Mesodermal cell (in vitro differentiated cells): ENCODE measurements at regions not wholly inside any gene's neighbourhood (a gene's known extent, or its start where the extent isn't known, plus 50 kb on each side); places are given as distances from the start of the nearest gene placed in this dataset.
"Not testable (repeated sequence)": the region's sequence is repeated elsewhere in the genome, so short reads cannot be mapped to it uniquely, and the experiment has no call there.

Experiments used
- H3K27ac ChIP-seq: 2 replicates; pipeline ENCODE4 v1.7.0; 2013; ENCODE audit warnings: mild to moderate bottlenecking, low read depth, low read length, moderate library complexity; ENCODE audit not compliant: severe bottlenecking
- H3K36me3 ChIP-seq: 2 replicates; pipeline ENCODE4 v1.7.1; 2013; ENCODE audit warnings: mild to moderate bottlenecking, low read length, moderate library complexity; ENCODE audit not compliant: control insufficient read depth, insufficient read depth
- H3K4me1 ChIP-seq: one replicate; pipeline ENCODE4 v1.7.1; 2013; ENCODE audit warnings: mild to moderate bottlenecking, low read length; ENCODE audit not compliant: insufficient read depth, control insufficient read depth, poor library complexity, severe bottlenecking
- H3K4me3 ChIP-seq: 2 replicates; pipeline ENCODE4 v1.7.0; 2013; ENCODE audit warnings: low read length, control low read depth, mild to moderate bottlenecking; ENCODE audit not compliant: insufficient read depth, poor library complexity, severe bottlenecking; ENCODE audit errors: extremely low read depth
- H3K9me3 ChIP-seq: 2 replicates; pipeline ENCODE4 v1.7.1; 2013; ENCODE audit warnings: mild to moderate bottlenecking, low read length, moderate library complexity; ENCODE audit not compliant: control insufficient read depth
- WGBS, 2 experiments: methylation state at CpG; one replicate each; pipeline ENCODE4 v1.1.5; 2013; ENCODE audit warnings: missing lambda C conversion rate in 2 of 2; ENCODE audit not compliant: insufficient coverage in 2 of 2; 5-methylcytosine and 5-hydroxymethylcytosine counted together

- Histone ChIP-seq H3K27ac (no peak overlapping the region), H3K4me1 (no peaks in the 10 kb centered on the region), H3K9me3 (no peaks in the 10 kb centered on the region), H3K36me3 (no peaks in the 10 kb centered on the region), H3K4me3 (no peak overlapping the region)
Measured at GRCh38 chr2:77578354-77578753, 56.2 kb upstream of the LRRTM4 start.

DNA sequence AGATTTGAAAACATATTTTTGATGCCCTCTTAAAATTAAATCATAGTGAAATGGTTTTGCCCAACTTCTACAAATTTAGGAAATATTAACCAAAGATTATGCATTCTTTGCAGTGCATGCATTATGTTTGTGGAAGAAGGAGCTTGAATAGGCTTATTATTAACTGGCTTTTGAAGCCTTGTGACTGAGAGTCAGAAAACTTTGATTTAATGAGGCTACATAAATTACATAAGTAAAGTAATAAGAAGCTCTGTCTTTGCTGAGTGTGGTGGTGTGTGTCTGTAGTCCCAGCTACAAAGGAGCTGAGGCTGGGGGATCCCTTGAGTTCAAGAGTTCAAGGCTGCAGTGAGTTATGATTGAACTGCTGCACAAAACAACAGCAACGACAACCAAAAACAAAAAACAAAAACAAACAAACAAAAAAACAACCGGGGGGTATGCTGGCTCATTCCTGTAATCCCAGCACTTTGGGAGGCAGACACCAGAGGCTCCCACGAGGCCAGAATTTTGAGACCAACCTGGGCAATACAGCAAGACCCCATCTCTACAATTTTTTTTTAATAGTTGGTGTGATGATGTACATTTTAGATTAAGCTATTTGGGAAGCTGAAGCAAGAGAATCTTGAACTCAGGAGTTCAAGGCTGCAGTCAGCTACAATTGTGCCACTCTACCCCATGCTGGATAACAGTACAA lies 57.0 kb upstream of the LRRTM4 start:
- Histone ChIP-seq H3K4me3 (no peak overlapping the region), H3K36me3 (no peaks in the 10 kb centered on the region), H3K27ac (no peak overlapping the region), H3K4me1 (no peaks in the 10 kb centered on the region), H3K9me3 (no peaks in the 10 kb centered on the region)
- WGBS, 2 experiments, result no CpG with 5 or more reads among the region's 3 CpGs

DNA sequence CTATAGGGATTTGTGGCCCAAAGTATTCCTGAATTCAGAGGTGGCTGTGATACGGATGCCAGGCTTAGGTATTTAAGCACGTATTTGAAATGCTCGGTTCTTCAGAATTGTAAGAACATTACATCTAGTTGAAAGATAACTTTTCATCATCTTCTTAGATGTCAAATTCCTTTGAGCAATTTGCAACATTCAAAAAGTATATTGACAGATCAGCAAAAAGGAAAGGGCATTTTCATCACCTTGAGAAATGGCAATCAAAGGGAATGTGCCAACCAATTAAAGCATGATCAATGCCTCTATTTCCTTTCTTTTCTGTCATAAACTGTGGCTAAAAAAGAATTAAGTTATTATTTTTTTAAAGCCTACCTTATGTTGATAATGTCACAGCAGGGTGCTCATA lies 66.3 kb upstream of the LRRTM4 start:
- H3K4me3 ChIP-seq, result no peak overlapping the region
- WGBS, 2 experiments, result 92% methylated on average over 2 of the region's 3 CpGs; no CpG with 5 or more reads in 1 of the 2 experiments
- no peaks in the 10 kb centered on the region for H3K4me1 ChIP-seq
- no peaks in the 10 kb centered on the region for H3K36me3 ChIP-seq
- H3K9me3 ChIP-seq, result no peaks in the 10 kb centered on the region
- H3K27ac ChIP-seq, result no peak overlapping the region

DNA sequence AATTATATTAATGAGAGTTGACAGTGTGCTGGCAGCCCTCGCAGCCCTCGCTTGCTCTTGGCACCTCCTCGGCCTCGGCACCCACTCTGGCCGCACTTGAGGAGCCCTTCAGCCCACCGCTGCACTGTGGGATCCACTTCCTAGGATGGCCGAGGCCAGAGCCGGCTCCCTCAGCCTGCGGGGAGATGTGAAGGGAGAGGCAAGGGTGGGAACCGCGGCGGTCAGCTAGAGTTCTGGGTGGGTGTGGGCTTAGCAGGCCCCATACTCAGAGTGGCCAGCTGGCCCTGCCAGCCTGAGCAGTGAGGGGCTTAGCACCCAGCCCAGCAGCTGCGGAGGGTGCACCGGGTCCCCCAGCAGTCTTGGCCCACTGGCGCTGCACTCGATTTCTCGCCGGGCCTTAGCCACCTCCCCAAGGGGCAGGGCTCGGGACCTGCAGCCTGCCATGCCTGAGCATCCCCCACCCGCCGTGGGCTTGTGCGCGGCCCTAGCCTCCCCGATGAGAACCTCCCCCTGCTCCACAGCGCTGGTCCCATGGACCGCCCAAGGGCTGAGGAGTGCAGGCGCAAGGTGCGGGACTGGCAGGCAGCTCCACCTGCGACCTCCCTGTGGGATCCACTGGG lies 68.2 kb upstream of the LRRTM4 start:
- Histone ChIP-seq H3K4me1 (no peaks in the 10 kb centered on the region), H3K4me3 (no peak overlapping the region), H3K36me3 (no peaks in the 10 kb centered on the region), H3K9me3 (no peaks in the 10 kb centered on the region), H3K27ac (no peak overlapping the region)
- WGBS, 2 experiments, result 88 to 97% methylated on average over 18 to 22 of the region's 29 CpGs

DNA sequence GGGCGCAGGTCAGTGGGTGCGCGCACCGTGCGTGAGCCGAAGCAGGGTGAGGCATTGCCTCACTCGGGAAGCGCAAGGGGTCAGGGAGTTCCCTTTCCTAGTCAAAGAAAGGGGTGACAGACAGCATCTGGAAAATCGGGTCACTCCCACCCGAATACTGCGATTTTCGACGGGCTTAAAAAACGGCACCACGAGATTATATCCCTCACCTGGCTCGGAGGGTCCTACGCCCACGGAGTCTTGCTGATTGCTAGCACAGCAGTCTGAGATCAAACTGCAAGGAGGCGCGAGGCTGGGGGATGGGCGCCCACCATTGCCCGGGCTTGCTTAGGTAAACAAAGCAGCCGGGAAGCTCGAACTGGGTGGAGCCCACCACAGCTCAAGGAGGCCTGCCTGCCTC lies 70.8 kb upstream of the LRRTM4 start:
- not testable (repeated sequence) for H3K36me3 ChIP-seq, H3K4me3 ChIP-seq, H3K27ac ChIP-seq, H3K4me1 ChIP-seq, H3K9me3 ChIP-seq
- WGBS, 2 experiments, result 30 to 41% methylated on average over 12 to 13 of the region's 24 CpGs

- H3K4me1 ChIP-seq, result no peaks in the 10 kb centered on the region
- H3K36me3 ChIP-seq, result no peaks in the 10 kb centered on the region
- H3K4me3 ChIP-seq, result no peak overlapping the region
- WGBS, 2 experiments, result no CpG with 5 or more reads among the region's 1 CpG
- no peak overlapping the region for H3K27ac ChIP-seq
- no peaks in the 10 kb centered on the region for H3K9me3 ChIP-seq
Measured at GRCh38 chr2:77602771-77603170, 80.6 kb upstream of the LRRTM4 start.

DNA sequence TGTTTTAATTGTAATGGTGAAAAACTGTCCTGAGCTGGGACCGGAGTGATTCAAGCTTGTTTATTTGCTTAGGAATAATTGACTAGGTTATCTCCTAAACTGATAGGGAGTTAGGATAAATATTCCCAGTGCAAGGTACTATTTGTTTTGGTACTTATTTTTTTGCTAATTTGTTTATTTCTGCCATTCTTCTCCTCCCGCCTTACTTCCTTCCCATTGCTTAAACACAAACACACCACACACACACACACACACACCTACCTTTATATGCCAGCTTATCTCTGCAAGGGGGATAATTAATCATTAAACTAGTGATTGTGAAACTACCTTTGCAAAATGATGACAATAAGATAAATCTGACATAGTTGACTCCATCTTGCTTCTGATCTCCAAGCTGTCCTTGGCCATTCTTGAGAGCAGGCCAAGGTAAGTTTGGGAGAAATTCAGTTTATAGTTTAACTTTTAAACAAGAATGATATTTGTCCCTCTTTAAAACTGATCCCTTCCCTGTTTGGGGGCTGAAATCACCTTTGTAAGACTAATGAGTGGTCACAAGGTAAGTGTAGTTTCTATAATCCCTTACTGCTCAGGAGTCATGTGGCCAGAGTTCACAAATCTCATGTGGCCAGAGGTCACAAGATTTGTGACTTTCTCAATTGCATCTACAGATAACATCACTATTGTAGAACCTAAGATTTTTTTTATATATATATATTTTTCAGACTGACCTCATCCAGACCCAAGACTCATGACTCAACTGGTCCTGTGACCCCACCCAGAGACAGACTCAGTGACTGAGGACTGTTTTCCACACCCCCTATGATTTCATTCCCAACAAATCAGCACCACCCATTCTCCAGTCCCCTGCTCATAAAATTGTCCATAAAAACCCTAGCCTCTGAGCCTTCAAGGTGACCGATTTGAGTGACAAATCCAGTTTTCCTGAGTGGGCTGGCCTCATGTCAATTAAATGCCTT lies 83.1 kb upstream of the LRRTM4 start:
- Histone ChIP-seq H3K4me3 (no peak overlapping the region), H3K27ac (no peak overlapping the region), H3K4me1 (no peaks in the 10 kb centered on the region), H3K36me3 (no peaks in the 10 kb centered on the region), H3K9me3 (no peaks in the 10 kb centered on the region)
- 95 to 100% methylated on average over 1 to 2 of the region's 3 CpGs for WGBS, 2 experiments

DNA sequence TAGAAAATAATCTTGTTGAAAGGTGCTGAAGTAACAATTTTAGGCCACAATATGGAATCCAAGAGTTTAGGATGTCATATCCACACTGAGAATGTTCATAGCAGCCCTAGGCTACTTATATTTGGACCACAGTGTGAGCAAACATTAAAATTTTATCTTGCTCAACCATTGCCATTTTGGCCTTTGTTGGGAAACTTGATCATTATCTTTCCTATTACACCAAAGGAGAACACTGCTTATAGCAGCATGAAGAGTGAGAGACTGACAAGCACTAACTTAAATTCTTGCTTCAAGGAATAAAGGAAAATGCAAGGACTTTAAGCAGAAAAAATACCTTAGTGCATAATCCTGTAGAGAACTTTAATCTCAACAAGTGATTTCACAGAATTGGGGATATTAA lies 86.3 kb upstream of the LRRTM4 start:
- H3K27ac ChIP-seq, result no peak overlapping the region
- H3K4me1 ChIP-seq, result no peaks in the 10 kb centered on the region
- H3K4me3 ChIP-seq, result no peak overlapping the region
- H3K9me3 ChIP-seq, result no peaks in the 10 kb centered on the region
- H3K36me3 ChIP-seq, result no peaks in the 10 kb centered on the region

- Histone ChIP-seq H3K27ac (peak overlapping the region; percentile 30), H3K4me1 (no peaks in the 10 kb centered on the region), H3K4me3 (no peak overlapping the region), H3K9me3 (no peaks in the 10 kb centered on the region), H3K36me3 (no peaks in the 10 kb centered on the region)
- no CpG with 5 or more reads among the region's 3 CpGs for WGBS, 2 experiments
Measured at GRCh38 chr2:77629539-77629938, 107.4 kb upstream of the LRRTM4 start.

DNA sequence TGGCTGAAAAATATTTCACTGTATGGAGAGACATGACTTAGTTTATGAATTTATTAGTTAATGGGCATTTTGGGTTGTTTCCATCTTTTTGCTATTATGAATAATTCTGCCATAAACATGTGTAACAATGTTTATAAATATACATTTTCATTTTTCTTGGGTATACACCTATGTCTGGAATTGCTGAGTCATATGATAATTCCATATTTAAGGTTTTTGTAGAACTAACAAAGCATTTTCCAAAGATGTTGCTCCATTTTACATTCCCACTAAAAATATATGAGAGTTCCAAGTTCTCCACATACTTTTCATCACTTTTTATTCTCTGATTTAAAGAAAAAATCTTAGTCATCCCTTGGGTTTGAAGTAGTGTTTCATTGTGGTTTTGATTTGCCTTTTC lies 108.8 kb upstream of the LRRTM4 start:
- H3K4me1 ChIP-seq, result no peaks in the 10 kb centered on the region
- no peak overlapping the region for H3K27ac ChIP-seq
- no peak overlapping the region for H3K4me3 ChIP-seq
- H3K9me3 ChIP-seq, result no peaks in the 10 kb centered on the region
- H3K36me3 ChIP-seq, result no peaks in the 10 kb centered on the region

DNA sequence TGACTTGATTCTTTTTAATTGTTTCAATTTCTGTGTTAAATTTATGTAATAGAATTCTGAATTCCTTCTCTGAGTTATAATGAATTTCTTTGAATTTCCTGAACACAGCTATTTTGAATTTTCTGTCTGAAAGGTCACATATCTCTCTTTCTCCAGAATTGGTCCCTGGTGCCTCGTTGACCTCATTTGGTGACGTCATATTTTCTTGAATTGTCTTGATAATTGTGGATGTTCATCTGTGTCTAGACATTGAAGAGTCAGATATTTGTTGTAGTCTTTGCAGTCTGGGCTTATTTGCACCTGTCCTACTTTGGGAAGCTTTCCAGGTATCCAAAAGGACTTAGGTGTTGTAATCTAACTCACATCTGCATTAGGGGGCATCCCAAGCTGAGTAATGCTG lies 111.4 kb upstream of the LRRTM4 start:
- H3K27ac ChIP-seq, result no peak overlapping the region
- H3K4me1 ChIP-seq, result no peaks in the 10 kb centered on the region
- H3K36me3 ChIP-seq, result no peaks in the 10 kb centered on the region
- H3K4me3 ChIP-seq, result no peak overlapping the region
- no peaks in the 10 kb centered on the region for H3K9me3 ChIP-seq
- whole genome bisulfite sequencing, 2 experiments, result 100% methylated on average over 1 of the region's 2 CpGs; no CpG with 5 or more reads in 1 of the 2 experiments
